ENCODE measurements at regions not wholly inside any gene's neighbourhood (a gene's known extent, or its start where the extent isn't known, plus 50 kb on each side); places are given as distances from the start of the nearest gene placed in this dataset.

DNA sequence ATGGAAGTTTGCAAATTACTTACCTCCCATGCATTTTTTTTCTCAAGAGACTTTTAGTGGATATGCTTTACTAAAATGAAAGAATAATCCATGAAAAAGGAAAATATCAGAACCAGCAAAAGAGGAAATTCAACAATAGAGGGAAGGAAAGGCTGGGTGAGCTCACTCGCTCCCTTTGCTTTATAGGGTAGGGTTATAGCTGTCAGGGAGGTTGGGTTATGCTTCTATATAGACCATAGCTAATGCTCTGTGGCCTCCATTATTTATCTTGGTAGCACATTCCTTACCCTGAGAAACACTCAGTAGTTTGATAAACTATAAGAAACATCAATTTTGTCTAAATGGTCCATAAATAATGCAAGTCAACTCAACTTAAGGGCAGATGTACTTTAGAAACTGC is 215.9 kb upstream of the FAR2 start:
- TF ChIP-seq, protein P1, sequence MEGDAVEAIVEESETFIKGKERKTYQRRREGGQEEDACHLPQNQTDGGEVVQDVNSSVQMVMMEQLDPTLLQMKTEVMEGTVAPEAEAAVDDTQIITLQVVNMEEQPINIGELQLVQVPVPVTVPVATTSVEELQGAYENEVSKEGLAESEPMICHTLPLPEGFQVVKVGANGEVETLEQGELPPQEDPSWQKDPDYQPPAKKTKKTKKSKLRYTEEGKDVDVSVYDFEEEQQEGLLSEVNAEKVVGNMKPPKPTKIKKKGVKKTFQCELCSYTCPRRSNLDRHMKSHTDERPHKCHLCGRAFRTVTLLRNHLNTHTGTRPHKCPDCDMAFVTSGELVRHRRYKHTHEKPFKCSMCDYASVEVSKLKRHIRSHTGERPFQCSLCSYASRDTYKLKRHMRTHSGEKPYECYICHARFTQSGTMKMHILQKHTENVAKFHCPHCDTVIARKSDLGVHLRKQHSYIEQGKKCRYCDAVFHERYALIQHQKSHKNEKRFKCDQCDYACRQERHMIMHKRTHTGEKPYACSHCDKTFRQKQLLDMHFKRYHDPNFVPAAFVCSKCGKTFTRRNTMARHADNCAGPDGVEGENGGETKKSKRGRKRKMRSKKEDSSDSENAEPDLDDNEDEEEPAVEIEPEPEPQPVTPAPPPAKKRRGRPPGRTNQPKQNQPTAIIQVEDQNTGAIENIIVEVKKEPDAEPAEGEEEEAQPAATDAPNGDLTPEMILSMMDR (optimal IDR thresholded peaks at IDR 0.05 in 1 of 3, IDR thresholded peaks at IDR 0.05 in 1 of 3, conservative IDR thresholded peaks at IDR 0.05 in 1 of 3; ENCODE audit: extremely low read depth in 1 of 3, insufficient read depth in 2 of 3, low read length in 3 of 3) = no peak
- no peak for TF ChIP-seq EZH2 (IDR thresholded peaks at IDR 0.05; ENCODE audit: low read length)

GRCh38 chr12:28933864-28934527 is 215.1 kb upstream of the FAR2 start:
- Histone ChIP-seq H3K4me1 (ENCODE audit: control insufficient read depth, extremely low read depth, insufficient read depth, low read length) (peaks cover 46% of the 10 kb centered on the region), H3K4me3 (ENCODE audit: control insufficient read depth in 2 of 3, extremely low read depth in 1 of 3, insufficient read depth in 2 of 3, low read depth in 1 of 3, low read length in 3 of 3) (no peak overlapping the region), H2AFZ (ENCODE audit: control insufficient read depth, low read length) (no peak overlapping the region), H3K9ac (ENCODE audit: control insufficient read depth, extremely low read depth, insufficient read depth, low read length) (no peak overlapping the region), H3K4me2 (ENCODE audit: control insufficient read depth, extremely low read depth, insufficient read depth, low read depth, low read length) (peak overlapping the region; percentile 53), H3K36me3 (ENCODE audit: control insufficient read depth in 2 of 2, extremely low read depth in 1 of 2, insufficient read depth in 2 of 2, low read length in 2 of 2) (no peaks in the 10 kb centered on the region), H3K27ac (ENCODE audit: control insufficient read depth, insufficient read depth, low read length) (peak overlapping the region; percentile 33), H3K9me3 (ENCODE audit: control insufficient read depth, low read depth, low read length) (no peaks in the 10 kb centered on the region), H3K9me1 (ENCODE audit: control insufficient read depth, extremely low read depth, insufficient read depth, low read length) (no peaks in the 10 kb centered on the region), H4K20me1 (ENCODE audit: control insufficient read depth, extremely low read depth, insufficient read depth, low read length) (no peaks in the 10 kb centered on the region), H3K27me3 (ENCODE audit: control insufficient read depth, extremely low read depth, insufficient read depth, low read length) (no peaks in the 10 kb centered on the region), H3K79me2 (ENCODE audit: control insufficient read depth, insufficient read depth, low read length) (no peaks in the 10 kb centered on the region)
- dilution Hi-C loops (cut with MboI; ENCODE audit: extremely low pct_ligation_motif_present, low sequenced_read_pairs) = no loop called here
- FAIRE-seq (peak; percentile 94), DNase-seq (ENCODE audit: low read depth, low spot score) (no peak)
- TF ChIP-seq EZH2 (IDR thresholded peaks at IDR 0.05; ENCODE audit: low read length) = no peak
- TF ChIP-seq, protein P1 (optimal IDR thresholded peaks at IDR 0.05 in 1 of 3, IDR thresholded peaks at IDR 0.05 in 1 of 3, conservative IDR thresholded peaks at IDR 0.05 in 1 of 3; ENCODE audit: extremely low read depth in 1 of 3, insufficient read depth in 2 of 3, low read length in 3 of 3) = no peak

More for the DNA sequence above, 215.9 kb upstream of the FAR2 start:
- Histone ChIP-seq H3K4me2 (ENCODE audit: control insufficient read depth, extremely low read depth, insufficient read depth, low read depth, low read length) (no peak overlapping the region), H3K79me2 (ENCODE audit: control insufficient read depth, insufficient read depth, low read length) (no peaks in the 10 kb centered on the region), H3K36me3 (ENCODE audit: control insufficient read depth in 2 of 2, extremely low read depth in 1 of 2, insufficient read depth in 2 of 2, low read length in 2 of 2) (no peaks in the 10 kb centered on the region), H2AFZ (ENCODE audit: control insufficient read depth, low read length) (no peak overlapping the region), H4K20me1 (ENCODE audit: control insufficient read depth, extremely low read depth, insufficient read depth, low read length) (no peaks in the 10 kb centered on the region), H3K27me3 (ENCODE audit: control insufficient read depth, extremely low read depth, insufficient read depth, low read length) (no peaks in the 10 kb centered on the region), H3K9ac (ENCODE audit: control insufficient read depth, extremely low read depth, insufficient read depth, low read length) (no peak overlapping the region), H3K4me3 (ENCODE audit: control insufficient read depth in 2 of 3, extremely low read depth in 1 of 3, insufficient read depth in 2 of 3, low read depth in 1 of 3, low read length in 3 of 3) (no peak overlapping the region), H3K4me1 (ENCODE audit: control insufficient read depth, extremely low read depth, insufficient read depth, low read length) (peaks cover 38% of the 10 kb centered on the region), H3K9me3 (ENCODE audit: control insufficient read depth, low read depth, low read length) (no peaks in the 10 kb centered on the region), H3K27ac (ENCODE audit: control insufficient read depth, insufficient read depth, low read length) (no peak overlapping the region), H3K9me1 (ENCODE audit: control insufficient read depth, extremely low read depth, insufficient read depth, low read length) (no peaks in the 10 kb centered on the region)
- no peak for DNase-seq (ENCODE audit: low read depth, low spot score)
- dilution Hi-C loops (cut with MboI; ENCODE audit: extremely low pct_ligation_motif_present, low sequenced_read_pairs) = no loop called here
- FAIRE-seq = no peak

Measured in keratinocyte (primary cell).